ENCODE measurements at regions not wholly inside any gene's neighbourhood (a gene's known extent, or its start where the extent isn't known, plus 50 kb on each side); places are given as distances from the start of the nearest gene placed in this dataset.
A peak's percentile ranks its signal among the peaks of the same experiment; 100 is the strongest.

DNA sequence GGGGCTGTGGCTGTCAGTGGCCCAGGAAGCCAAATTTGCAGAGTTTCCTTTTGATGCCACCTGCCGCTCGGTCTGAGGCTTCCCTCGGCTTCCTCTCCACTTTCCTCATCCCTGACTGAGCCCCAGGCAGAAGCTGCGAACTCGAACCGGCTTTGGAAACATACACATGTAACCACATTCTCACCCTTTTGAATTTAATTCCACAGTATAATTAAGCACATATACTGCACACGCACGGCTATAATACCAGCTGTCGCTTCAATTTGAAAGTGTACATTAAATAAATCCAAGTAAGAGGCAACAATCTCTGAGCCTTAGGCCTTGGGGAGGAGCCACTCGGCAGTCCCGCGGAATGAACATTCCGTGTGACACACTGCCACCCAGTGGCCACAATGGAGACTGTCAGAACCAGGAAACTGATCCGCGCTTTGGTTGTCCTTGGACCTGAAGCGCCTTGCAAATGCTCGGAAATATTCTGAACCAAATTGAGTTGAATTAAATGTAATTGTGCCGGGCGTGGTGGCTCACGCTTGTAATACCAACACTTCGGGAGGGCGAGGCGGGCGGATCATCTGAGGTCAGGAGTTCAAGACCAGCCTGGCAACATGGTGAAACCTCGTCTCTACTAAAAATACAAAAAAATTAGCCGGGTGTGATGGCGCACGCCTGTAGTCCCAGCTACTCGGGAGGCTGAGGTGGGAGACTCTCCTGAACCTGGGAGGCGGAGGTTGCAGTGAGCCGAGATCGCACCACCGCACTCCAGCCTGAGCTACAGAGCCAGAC, 117.9 kb upstream of the TMPO start:
- Histone ChIP-seq H3K27me3 (ENCODE audit: insufficient read depth) (no peaks in the 10 kb centered on the region), H3K9ac (no peak overlapping the region), H4K20me1 (ENCODE audit: insufficient read depth) (no peaks in the 10 kb centered on the region), H3K4me1 (ENCODE audit: control insufficient read depth in 1 of 2, insufficient read depth in 2 of 2, low read depth in 1 of 2, low read length in 1 of 2) (peaks cover 7 to 8% of the 10 kb centered on the region in 2 experiments; a peak in 2 of 4 replicates), H2AFZ (ENCODE audit: low read depth) (peak overlapping the region; percentile 60), H3F3A (replicated peaks; ENCODE audit: insufficient read depth) (no peaks in the 10 kb centered on the region), H3K27ac (ENCODE audit: low read depth in 2 of 2, low read length in 1 of 2) (no peak overlapping the region), H3K36me3 (replicated peaks in 1 of 2; ENCODE audit: control insufficient read depth in 1 of 2, insufficient read depth in 2 of 2, low read length in 1 of 2) (no peaks in the 10 kb centered on the region), H3K4me3 (ENCODE audit: low read depth in 2 of 2, low read length in 1 of 2) (peak overlapping the region; percentile 26 to 45; a peak in 3 of 4 replicates), H3K79me2 (ENCODE audit: insufficient read depth) (no peaks in the 10 kb centered on the region), H3K9me3 (no peaks in the 10 kb centered on the region), H3K4me2 (peak overlapping the region; percentile 26; the same call in 1 of the 2 replicates), H3K9me2 (no peaks in the 10 kb centered on the region)
- CTCF ChIA-PET, result interaction anchor here (0.6 to 3.7 kb wide), 21 partner anchors 9 to 1818 kb away, joined by 3 to 10 read pairs (median 4); no protein-coding TSS in a partner anchor
- POLR2A ChIA-PET, result no interaction called here
- 26% methylated on average over 32 of the region's 33 CpGs for WGBS (ENCODE audit: low lambda C conversion rate)
- DNase-seq, result peak; percentile 73
- TF ChIP-seq, protein P1, sequence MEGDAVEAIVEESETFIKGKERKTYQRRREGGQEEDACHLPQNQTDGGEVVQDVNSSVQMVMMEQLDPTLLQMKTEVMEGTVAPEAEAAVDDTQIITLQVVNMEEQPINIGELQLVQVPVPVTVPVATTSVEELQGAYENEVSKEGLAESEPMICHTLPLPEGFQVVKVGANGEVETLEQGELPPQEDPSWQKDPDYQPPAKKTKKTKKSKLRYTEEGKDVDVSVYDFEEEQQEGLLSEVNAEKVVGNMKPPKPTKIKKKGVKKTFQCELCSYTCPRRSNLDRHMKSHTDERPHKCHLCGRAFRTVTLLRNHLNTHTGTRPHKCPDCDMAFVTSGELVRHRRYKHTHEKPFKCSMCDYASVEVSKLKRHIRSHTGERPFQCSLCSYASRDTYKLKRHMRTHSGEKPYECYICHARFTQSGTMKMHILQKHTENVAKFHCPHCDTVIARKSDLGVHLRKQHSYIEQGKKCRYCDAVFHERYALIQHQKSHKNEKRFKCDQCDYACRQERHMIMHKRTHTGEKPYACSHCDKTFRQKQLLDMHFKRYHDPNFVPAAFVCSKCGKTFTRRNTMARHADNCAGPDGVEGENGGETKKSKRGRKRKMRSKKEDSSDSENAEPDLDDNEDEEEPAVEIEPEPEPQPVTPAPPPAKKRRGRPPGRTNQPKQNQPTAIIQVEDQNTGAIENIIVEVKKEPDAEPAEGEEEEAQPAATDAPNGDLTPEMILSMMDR (IDR thresholded peaks at IDR 0.05), result peak; percentile 93
- no peak for TF ChIP-seq CHD2 (IDR thresholded peaks at IDR 0.05; ENCODE audit: low read length, partially characterized antibody)
- peak; percentile 90 for TF ChIP-seq RAD21 (IDR thresholded peaks at IDR 0.05; ENCODE audit: low read length)
- no peak for TF ChIP-seq JUND (IDR thresholded peaks at IDR 0.05)
- no peak for TF ChIP-seq SIN3A (IDR thresholded peaks at IDR 0.05; ENCODE audit: borderline replicate concordance, low read depth, low read length)
- no peak for TF ChIP-seq USF2 (IDR thresholded peaks at IDR 0.05; ENCODE audit: borderline replicate concordance, low read depth, low read length)
- no peak for TF ChIP-seq REST (IDR thresholded peaks at IDR 0.05; ENCODE audit: low read depth, low read length)
- no peak for TF ChIP-seq RCOR1 (IDR thresholded peaks at IDR 0.05; ENCODE audit: low read length)
- peak; percentile 63 for TF ChIP-seq SMC3 (IDR thresholded peaks at IDR 0.05; ENCODE audit: low read depth, low read length)
- TF ChIP-seq POLR2AphosphoS5 (IDR thresholded peaks at IDR 0.05; ENCODE audit: low read depth, low read length), result no peak
- no peak for TF ChIP-seq MXI1 (IDR thresholded peaks at IDR 0.05; ENCODE audit: low read depth, low read length)
- no peak for TF ChIP-seq GABPA (IDR thresholded peaks at IDR 0.05; ENCODE audit: low read depth)
- TF ChIP-seq MAX (IDR thresholded peaks at IDR 0.05; ENCODE audit: low read depth), result no peak

Measured in SK-N-SH (cell line).